Kidney tubule cell (primary cell): ENCODE measurements at regions not wholly inside any gene's neighbourhood (a gene's known extent, or its start where the extent isn't known, plus 50 kb on each side); places are given as distances from the start of the nearest gene placed in this dataset.

Source experiments
- DNase-seq: peaks from one replicate; pipeline ENCODE4 v3.0.0-alpha.2; 2018; ENCODE audit warnings: low spot score

DNA sequence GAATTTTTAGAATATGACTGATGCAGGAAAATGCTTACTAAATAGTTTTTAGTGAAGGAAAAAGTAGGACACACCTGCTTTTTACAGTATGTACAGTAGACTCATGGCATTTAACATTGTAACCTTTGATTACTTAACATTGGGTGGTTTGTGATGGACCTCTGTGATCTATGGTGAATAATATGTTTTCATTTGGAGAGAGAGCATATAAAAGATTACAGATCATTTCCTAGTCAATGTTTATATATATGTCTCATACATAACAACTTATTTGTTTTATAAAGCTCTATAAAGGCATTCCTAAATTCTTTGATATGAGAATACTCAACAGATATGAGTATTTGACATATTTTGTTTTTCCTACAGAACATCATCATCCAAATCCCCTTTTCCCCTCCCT is 129.3 kb upstream of the PDE7B start:
- DNase-seq, result peak; percentile 36

DNA sequence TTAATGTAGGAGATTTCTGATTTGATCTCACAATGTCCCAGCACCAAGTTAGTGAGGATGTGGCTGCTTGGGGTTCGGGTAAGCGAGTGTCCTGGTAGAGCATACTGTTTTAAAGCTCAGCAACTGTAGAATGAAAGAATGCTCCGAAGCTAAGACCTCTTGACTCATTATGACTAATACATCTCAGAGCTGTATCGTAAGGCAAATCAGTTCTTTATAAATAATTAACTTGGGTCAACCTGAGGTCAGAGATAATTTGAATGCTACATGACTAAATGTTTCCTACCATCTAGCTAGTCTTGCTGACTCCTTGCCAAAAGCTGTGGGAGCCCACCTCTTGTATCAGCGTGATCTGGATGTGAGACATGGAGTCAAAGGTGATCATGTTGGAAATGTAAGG is 128.8 kb upstream of the PDE7B start:
- peak; percentile 99 for DNase-seq

DNA sequence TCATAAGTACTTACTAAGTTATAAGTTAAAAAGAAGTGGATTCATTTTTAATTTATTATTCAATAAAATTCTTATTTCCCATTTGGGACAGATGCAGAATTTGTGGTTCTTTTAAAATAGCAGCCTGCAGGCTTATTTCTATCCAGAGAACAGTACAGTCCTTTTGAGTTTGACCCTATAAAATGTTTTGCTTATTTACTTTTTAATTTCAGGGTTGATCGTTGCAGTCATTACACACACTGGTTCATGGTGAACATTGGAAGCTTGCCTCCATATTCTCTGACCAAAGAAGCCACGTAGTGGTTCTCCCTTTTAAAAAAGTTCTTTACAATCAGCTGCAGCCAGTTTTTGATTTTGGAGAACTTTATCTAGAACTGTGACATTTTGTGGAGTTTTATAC is 122.9 kb upstream of the PDE7B start:
- no peak for DNase-seq

DNA sequence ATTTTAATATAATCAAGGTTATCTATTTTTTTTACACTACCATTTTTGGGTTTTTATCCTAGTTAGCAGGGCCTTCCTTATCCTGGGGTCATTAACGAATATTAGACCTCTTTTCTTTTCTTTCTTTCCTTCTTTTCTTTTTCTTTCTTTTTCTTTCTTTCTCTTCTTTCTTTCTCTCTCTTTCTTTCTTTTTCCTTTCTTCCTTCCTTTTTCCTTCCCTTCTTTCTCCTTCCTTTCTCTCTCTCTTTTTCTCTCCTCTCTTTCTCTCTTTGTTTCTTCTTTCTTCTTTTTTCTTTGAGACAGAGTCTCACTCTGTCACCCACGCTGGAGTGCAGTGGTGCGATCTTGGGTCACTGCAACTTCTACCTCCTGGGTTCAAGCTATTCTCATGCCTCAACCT is 120.4 kb upstream of the PDE7B start:
- no peak for DNase-seq

DNA sequence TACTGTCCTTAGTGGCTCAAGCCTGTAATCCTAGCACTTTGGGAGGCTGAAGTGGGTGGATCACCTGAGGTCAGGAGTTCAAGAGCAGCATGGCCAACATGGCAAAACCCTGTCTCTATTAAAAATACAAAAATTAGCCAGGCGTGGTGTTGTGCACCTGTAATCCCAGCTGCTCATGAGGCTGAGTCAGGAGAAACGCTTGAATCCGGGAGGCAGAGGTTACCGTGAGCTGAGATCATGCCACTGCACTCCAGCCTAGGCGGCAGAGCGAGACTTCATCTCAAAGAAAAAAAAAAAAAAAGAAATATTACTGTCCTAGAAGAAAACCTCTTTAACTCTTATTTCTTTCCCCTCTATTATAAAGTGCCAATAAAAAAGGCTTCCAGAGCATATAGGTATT is 115.2 kb upstream of the PDE7B start:
- peak; percentile 80 for DNase-seq

DNA sequence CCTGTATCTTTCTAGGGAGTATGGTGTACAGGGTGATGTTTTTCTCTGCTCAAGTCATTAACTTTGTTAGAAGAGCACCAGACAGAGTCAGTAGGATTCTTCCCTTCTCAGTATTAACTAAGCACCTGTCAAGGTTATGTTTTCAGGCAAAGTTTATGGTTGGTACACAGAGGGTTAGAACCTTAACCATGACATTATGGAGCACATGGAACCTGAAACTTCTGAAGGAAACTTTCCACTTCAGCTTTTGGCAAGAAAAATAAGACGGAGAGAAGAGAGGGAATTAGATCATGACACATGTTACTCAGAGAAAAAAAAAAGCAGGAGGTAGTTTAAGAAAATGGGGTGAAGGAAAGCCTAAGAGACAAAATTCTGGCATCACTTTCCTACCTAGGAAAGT is 112.9 kb upstream of the PDE7B start:
- DNase-seq, result no peak

DNA sequence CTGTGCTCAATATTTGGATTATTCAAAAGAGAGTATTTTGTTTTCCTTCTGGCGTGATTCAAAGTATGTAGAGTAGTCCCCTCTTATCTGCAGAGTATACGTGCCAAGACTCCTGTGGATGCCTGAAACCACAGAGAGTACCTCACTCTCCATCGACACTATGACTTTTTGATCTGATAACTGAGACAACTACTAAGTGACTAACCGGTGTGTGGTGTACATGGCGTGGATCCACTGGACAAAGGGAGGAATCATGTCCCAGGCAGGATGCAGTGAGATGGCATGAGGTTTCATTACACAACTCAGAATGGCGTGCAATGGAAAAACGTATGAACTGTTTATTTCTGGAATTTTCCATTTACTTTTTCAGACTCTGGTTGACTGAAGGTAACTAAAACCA is 112.2 kb upstream of the PDE7B start:
- no peak for DNase-seq

DNA sequence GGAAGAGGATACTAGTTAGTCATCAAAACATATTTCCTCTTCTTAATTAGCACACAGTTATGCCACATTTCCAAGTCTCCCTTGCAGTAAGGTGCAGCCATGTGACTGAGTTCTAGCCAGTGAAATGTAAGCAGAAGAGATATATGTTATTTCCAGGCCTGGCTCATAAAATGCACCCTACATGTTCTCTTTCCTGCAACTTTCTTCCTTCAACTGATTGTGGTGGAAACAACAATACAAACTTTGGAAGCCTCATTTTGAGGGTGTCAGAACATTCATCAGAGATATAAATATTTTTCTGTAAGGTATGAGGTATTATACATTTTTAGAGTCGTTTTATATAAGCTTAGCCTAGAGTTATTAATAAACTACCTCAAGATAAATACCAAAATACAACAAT is 110.9 kb upstream of the PDE7B start:
- DNase-seq, result no peak

DNA sequence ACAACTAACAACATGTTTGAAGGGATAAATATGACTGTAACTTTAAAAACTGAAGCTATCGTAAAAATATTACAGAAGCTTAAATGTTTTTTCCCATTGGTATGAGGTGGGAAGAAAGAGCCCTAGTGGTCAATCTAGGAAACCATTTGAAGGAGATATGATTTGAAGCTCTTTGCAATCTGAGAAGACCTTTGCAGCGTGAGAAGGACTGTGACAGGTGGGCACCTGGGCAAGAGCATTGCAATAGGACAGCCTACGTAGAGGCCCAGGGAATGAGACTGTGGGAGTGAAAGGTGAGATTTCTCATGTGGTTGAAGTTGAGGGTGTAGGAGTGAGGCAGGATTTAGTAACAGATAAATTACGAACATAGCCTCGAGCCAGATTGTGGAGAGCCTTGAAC is 108.0 kb upstream of the PDE7B start:
- no peak for DNase-seq

DNA sequence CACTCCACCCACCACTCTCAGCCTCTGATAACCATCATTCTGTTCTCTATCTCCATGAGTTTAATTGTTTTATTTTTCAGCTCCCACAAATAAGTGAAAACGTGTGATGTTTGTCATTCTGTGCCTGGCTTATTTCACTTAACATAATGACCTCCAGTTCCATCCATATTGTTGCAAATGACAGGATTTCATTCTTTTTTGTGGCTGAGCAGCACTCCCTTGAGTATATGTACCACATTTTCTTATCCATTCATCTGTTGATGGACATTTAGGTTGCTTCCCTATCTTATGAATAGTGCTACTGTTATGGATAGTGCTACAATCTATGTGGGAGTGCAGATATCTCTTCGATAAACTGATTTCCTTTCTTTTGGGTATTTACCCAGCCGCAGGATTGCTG is 103.3 kb upstream of the PDE7B start:
- no peak for DNase-seq

DNA sequence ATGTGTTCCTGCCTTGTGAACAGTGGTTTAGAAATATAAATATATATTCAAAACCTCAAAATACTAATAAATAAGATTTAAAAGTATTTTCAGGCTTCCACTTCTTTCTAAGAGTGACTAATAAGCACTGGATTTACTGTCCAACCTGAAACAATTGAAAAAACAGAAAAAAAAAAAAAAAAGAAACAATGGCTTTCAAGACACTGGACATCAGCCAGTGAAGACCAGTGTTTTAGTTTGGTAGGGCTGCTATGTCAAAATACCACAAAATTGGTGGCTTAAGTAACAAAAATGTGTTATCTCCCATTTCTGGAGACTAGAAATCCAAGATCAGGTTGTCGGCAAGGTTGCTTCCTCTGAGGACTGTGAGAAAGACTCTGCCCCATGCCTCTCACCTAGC is 101.4 kb upstream of the PDE7B start:
- no peak for DNase-seq

DNA sequence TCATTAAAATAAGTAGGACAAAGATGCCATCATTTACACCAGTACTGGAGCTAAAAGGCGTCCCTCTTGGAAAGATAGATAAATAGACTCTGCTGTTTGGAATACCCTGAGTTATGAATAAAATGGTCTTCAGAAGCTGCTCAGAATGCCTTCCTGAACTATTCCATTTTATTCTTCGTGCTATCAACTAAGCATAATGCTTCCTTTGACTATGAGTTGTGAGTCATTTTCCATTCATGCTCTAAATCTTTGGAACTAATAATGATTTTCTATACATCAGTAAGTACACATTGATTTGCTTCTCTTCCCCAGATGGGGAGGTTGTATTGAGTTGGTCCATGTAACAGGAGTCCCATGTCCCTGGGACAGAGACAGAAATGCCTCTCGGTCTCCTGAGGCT is 98.3 kb upstream of the PDE7B start:
- no peak for DNase-seq

DNA sequence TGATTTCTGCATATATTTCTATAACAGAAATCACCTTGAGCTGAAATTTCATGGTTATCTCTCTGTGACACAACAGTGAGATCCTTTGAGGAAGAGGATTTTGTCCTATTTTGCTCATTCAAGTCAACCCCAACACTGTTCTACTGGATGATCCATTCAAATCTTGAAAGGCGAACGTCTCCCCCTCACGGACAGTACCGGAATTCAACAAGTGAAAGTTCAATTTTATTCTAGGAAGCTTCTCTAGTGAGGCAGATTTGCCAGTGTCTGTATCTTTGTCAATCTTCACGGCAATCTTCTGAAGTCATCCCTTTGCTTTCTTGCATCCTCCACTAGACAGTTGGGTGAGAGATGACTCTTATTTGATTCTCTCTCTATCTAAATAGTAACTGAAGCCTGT is 91.7 kb upstream of the PDE7B start:
- DNase-seq, result no peak

DNA sequence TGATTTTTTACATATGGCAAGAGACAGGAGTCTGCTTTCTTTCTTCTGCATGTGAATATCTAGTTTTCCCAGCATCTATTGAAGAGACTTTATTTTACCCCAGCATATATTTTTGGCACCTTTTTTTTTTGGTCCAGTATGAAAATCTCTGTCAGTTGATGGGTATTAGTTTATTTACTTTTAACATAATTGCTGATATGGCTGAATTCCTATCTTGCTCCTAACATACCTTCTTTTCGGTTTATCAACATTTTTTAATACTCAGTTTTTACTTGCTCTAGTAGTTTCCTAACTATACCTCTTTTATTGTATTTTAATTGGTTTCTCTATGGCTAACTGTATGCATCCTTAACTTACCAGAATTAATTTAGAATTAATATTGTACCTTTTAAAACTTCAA is 77.5 kb upstream of the PDE7B start:
- DNase-seq, result no peak

DNA sequence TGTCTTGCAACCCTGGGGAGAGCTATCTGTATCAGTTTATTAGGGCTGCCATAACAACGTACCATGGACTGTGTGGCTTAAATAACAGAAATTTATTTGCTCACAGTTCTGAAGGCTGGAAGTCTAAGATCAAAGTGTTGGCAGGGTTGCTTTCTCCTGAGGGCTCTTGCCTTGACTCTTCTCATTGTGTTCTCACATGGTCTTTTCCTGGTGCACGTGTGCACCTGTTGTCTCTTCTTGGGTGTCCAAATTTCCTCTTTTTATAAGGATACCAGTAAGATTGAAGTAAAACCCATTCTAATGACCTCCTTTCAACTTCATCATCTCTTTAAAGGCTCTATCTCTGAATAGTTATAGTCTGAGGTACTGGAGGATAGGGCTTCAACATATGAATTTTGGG is 72.3 kb upstream of the PDE7B start:
- no peak for DNase-seq

DNA sequence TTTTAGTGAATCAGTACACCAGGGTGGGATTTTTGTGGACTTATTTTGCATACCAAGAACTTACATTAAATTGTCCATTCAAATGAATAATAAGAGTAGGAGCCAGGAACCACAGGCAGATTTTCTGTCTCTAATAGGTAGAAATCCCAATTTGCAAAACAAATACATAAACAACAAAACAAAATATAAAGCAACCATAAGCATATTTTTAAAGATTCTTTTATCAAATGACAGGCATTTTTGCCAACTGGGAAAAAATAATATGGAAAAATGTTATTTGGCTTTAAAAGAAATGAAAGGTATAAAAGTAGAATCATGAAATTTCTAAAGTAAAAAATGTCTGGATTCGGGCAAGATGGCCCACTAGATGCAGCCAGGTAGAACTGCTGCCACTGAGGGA is 71.2 kb upstream of the PDE7B start:
- DNase-seq, result no peak

DNA sequence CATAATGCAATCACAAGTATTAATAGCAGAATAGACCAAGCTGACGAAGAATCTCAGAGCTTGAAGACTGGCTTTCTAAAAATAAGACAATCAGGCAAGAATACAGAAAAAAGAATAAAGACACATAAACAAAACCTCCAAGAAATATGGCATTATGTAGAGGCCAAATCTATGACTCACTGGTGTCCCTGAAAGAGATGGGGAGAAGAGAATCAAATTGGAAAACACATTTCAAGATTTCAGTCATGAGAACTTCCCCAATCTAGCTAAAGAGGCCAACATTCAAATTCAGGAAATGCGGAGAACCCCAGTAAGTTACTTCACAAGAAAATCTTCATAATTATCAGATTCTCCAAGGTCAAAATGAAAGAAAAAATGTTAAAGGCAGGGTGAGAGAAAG is 69.0 kb upstream of the PDE7B start:
- DNase-seq, result no peak

DNA sequence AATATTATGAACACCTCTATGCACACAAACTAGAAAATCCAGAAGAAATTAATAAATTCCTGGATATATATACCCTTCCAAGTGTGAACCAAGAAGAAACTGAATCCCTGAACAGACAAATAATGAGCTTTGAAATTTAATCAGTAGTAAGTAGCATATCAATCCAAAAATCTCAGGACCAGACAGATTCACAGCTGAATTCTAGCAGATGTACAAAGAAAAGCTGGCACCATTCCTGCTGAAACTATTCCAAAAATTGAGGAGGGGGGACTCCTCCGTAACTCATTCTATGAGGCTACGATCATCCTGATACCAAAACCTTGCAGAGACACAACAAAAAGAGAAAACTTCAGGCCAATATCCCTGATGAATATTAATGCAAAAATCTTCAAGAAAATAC is 67.0 kb upstream of the PDE7B start:
- DNase-seq, result no peak

DNA sequence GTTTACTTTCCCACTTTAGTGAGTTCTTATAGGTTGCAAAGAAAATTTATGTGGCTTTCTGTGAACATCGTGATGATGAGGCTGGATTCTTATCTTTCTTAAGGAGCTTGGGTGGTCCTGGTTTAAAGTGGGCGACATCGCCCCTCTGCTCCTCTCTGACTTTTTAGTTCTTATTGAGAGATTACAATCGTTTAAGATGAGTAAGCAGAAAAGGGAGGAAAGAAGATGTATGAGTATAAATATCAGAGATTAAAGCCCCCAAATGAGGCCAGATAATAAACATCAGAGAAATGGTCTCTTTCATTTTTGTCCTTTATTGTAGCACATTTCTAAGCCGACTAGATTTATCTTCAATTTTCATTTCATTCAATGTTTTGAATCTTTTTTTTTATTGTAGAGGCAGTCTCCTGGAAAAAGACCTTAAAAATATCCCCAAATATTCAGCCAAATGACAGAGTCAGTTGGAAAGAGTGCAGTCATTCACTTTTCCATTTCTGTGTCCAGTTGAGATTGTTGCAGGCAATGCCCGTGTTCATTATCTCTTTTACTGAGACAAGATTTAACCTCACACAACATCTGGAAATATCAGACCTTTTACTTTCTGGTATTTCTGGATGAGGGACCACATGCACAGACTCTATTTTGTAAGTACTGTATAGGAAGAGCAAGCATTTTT is 62.0 kb upstream of the PDE7B start:
- DNase-seq, result no peak

DNA sequence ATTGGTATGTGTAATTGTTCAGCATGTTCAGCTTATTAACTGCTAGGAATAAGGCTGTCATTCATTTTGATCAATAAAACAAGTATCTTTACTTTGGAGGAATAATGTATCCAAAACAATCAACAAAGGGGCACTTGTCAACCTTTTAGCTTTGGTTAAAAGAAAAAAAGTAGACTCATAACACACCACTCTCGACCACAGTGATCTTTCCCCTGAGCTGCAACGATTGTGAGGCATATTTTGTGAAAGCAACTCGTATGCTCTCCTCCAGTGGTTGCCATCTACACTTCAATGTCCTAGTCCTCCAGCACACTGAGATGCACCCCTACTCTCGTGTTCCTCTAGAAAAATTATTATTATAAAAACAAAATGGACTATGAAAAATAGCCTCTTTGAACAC is 60.1 kb upstream of the PDE7B start:
- no peak for DNase-seq

DNA sequence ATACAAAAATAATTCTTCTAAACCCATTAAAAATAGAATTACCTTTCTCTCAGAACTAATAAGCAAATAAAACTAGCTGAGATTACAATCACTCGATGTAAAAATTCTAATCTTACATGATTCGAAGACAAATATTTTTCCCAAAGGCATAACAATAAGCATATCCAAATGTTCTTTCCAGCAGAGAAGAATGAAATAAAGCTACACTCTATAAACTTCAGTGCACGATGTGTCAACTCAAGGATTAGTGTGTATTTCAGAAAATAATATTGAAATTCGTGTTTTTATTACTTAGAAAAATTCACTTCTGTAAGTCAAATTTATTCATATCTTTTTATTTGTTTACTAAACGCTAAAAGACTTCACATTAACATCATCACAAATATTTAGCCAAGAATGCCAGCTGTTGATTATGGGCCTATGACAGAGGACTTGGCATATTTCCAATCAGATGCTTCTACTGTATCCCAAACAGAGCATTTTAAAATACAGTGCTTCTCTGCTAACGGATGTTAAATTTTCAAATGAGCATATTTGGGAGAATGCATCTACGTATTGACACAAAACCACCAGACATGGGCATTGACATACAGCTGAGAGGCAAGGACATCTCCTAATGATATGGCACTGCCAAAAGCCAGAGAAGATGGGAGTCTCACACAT is 54.7 kb upstream of the PDE7B start:
- no peak for DNase-seq

DNA sequence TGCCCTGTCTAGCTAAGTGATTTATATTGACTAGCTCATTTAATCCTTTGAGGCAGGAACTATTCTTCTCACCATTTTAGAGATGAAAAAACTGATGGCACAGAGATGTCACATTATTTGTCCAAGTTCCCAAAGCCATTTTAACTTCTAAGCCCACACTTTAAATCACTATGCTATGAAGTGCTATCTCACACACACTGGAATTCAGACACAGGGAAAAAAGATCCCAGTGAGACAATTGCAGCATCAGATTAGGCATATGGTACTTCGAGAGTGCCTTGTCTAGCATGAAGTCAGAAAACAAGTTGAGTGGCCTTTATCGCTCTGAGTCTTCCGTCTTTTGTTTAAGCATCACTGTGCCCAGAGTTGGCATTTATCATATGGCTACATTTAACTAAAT is 54.1 kb upstream of the PDE7B start:
- no peak for DNase-seq

DNA sequence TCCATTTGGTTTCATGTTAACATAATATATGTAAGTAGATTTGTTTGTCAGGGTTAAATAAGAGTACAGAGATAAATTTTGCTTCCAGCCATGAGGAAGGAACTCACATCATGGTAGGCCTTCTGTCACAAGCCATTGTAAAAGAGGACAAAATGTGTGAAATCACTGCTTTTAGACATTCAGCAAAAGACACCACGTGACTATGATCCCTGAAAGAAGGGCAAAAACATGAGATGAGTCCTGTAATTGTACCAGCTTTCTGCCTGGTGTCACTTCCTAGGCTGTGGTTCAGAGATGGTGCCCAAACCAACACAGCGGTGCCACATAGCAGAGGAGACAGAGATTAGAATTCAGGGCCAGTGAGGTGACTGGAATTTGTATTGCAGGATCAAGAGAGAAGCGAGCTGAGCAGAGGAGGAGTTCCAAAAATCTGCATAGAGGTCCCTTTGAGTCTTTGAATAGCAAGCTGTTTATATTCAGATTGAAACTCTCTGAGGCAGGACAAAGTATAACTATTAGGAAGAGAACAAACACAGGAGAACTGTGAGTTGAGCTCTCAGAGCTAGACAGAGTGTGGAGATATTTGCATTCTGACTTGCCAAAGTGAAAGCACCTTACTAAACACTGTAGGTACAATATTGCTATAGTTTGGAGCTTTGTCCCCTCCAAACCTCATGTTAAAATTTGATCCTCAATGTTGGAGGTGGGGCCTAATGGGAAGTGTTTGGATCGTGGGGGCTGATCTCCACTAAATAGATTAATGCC is 52.6 kb upstream of the PDE7B start:
- DNase-seq, result no peak
